Adrenal gland (tissue), 9 donors: ENCODE measurements at regions not wholly inside any gene's neighbourhood (a gene's known extent, or its start where the extent isn't known, plus 50 kb on each side); places are given as distances from the start of the nearest gene placed in this dataset.

Experiments
- DNase-seq, 7 donors: peaks; one replicate each; pipeline ENCODE4 v3.0.0-alpha.2; 2019 to 2020
- H3K27ac ChIP-seq, 5 donors: fragments of 200-600 bp; sonication (generic) in 4 of 5; 1 replicate in 3 of 5; 2 replicates in 2 of 5; pipeline versions ENCODE4 v1.5.1 to v1.8.0; 2016 to 2020; ENCODE audit warnings: mild to moderate bottlenecking in 1 of 5
- H3K27me3 ChIP-seq: fragments of 200-600 bp; 2 replicates; pipeline ENCODE4 v1.8.0; 2021
- H3K36me3 ChIP-seq, 2 donors: fragments of 200-600 bp; replicated peaks in 1 of 2; 1 replicate in 1 of 2; 2 replicates in 1 of 2; pipeline versions ENCODE4 v1.5.1 to v1.8.0; 2018 to 2022
- H3K4me1 ChIP-seq, 2 donors: fragments of 200-600 bp; replicated peaks in 1 of 2; 1 replicate in 1 of 2; 2 replicates in 1 of 2; pipeline versions ENCODE4 v1.5.1 to v1.8.0; 2018 to 2021
- H3K4me3 ChIP-seq, 4 donors: fragments of 200-600 bp; sonication (generic) in 3 of 4; one replicate each; pipeline ENCODE4 v1.5.1; 2016 to 2018
- H3K9me3 ChIP-seq, 3 donors: fragments of 200-600 bp; sonication (generic) in 1 of 3; replicated peaks in 1 of 3; 1 replicate in 2 of 3; 2 replicates in 1 of 3; pipeline versions ENCODE4 v1.5.1 to v1.8.0; 2016 to 2021
- POLR2A ChIP-seq, 2 donors: fragments of 450-650 bp; IDR thresholded peaks; one replicate each; pipeline ENCODE4 v1.6.1; 2017; ENCODE audit warnings: antibody characterized with exemption in 2 of 2, mild to moderate bottlenecking in 2 of 2, moderate library complexity in 1 of 2
- WGBS, 4 donors: extraction: QIAGEN DNeasy Blood & Tissue Kit in 2 of 4; methylation state at CpG; one replicate each; pipeline versions ENCODE4 v1.1.5 to v1.1.7; 2013 to 2017; 5-methylcytosine and 5-hydroxymethylcytosine counted together
- intact Hi-C, 2 donors: fragments of 100-400 bp; cut with DNase I; formaldehyde crosslinking; loops; one replicate each; pipeline versions ENCODE4 v1.14.1 to v1.15.0; 2022 to 2023
- TF ChIP-seq, protein P1 (sequence below), 6 experiments: fragments of 450-650 bp in 4 of 6; fragments of 200-600 bp in 2 of 6; sonication (generic) in 1 of 6; IDR thresholded peaks; 1 replicate in 5 of 6; 2 replicates in 1 of 6; pipeline versions ENCODE4 v1.5.1 to v1.8.0; 2016 to 2021; ENCODE audit warnings: antibody characterized with exemption in 6 of 6, mild to moderate bottlenecking in 2 of 6, moderate library complexity in 1 of 6
- donor health status: healthy with polysubstance abuse.
- donor health status: Bipolar disorder and iron deficiency.
- donor health status: DM: yes; HTN: yes; CAD: no.
- donor health status: DM: no; HTN: no; CAD: no.
- donor health status: DM: no; HTN: no; CAD: no.

DNA sequence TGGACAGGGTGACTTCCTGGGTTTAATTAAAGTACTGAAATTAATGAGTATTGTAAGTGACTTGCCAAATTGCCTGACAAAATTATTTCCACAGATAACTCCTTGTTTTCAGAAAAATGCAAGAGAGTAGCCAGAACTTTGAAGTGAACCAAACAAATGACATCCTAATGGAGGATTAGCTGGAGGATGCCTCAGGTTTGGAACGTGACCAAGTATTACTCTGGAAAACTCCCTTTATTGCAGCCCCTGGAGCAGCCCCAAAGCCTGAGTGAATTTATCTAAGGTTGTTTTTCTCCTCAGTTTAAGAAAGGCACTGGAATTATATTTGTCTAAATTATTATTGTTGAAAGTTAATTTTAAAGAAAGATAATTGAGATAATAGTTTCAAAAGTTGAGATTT, 343.6 kb upstream of the MTNR1B start:
- H3K27me3 ChIP-seq = no peaks in the 10 kb centered on the region
- DNase-seq = no peak
- TF ChIP-seq, protein P1, sequence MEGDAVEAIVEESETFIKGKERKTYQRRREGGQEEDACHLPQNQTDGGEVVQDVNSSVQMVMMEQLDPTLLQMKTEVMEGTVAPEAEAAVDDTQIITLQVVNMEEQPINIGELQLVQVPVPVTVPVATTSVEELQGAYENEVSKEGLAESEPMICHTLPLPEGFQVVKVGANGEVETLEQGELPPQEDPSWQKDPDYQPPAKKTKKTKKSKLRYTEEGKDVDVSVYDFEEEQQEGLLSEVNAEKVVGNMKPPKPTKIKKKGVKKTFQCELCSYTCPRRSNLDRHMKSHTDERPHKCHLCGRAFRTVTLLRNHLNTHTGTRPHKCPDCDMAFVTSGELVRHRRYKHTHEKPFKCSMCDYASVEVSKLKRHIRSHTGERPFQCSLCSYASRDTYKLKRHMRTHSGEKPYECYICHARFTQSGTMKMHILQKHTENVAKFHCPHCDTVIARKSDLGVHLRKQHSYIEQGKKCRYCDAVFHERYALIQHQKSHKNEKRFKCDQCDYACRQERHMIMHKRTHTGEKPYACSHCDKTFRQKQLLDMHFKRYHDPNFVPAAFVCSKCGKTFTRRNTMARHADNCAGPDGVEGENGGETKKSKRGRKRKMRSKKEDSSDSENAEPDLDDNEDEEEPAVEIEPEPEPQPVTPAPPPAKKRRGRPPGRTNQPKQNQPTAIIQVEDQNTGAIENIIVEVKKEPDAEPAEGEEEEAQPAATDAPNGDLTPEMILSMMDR (IDR thresholded peaks at IDR 0.05) = no peak
- TF ChIP-seq POLR2A (IDR thresholded peaks at IDR 0.05) = no peak
- H3K9me3 ChIP-seq = no peaks in the 10 kb centered on the region
- no peak overlapping the region for H3K4me3 ChIP-seq
- H3K4me1 ChIP-seq = no peaks in the 10 kb centered on the region
- H3K36me3 ChIP-seq = no peaks in the 10 kb centered on the region
- no peak overlapping the region for H3K27ac ChIP-seq
- 46 to 65% (median 56%) methylated on average over 1 of the region's 1 CpG for WGBS, 4 donors
- intact Hi-C loops = no loop called here

- 80 to 95% (median 92%) methylated on average over 1 of the region's 1 CpG for WGBS, 4 donors
- intact Hi-C loops = no loop called here
Observed at GRCh38 chr11:92626624-92627023, 342.8 kb upstream of the MTNR1B start.

DNA sequence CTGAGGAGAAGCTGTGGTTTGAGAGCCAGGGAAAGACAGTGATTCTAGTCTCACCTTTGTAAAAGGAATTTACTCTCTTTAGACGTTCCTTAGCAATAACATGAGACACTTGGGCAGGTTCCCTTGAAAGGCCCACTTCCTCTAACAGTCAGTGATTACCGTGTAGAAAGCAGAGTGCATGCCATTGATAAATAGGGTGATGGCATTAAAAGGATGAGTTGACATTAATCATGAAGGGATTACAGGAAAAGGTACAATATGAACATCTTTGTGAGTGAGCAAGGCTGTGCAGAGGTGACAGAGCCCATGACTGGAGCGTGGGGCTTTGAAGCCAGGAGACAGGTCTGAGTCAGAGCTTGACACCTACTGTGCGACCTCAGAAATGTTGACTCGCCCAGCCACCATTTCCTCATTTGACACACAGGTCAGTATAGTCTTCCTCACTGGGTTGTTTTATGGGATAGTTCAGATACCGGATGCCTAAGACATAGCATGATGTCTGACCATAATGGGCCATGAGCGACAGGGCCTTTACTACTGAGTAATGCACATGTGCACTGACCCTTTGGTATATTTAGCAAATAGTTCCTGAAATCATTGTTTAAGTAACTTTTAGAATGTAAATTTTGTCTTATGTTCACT, 341.7 kb upstream of the MTNR1B start:
- no peak for DNase-seq
- TF ChIP-seq POLR2A (IDR thresholded peaks at IDR 0.05) = no peak
- TF ChIP-seq, protein P1 (IDR thresholded peaks at IDR 0.05) = no peak
- intact Hi-C loops = no loop called here
- Histone ChIP-seq H3K9me3 (no peaks in the 10 kb centered on the region), H3K27me3 (no peaks in the 10 kb centered on the region), H3K27ac (no peak overlapping the region), H3K4me3 (no peak overlapping the region), H3K4me1 (no peaks in the 10 kb centered on the region), H3K36me3 (no peaks in the 10 kb centered on the region)
- WGBS, 4 donors = 67 to 86% (median 77%) methylated on average over 3 to 7 of the region's 7 CpGs

More at GRCh38 chr11:92626624-92627023, 342.8 kb upstream of the MTNR1B start:
- H3K36me3 ChIP-seq = no peaks in the 10 kb centered on the region
- no peaks in the 10 kb centered on the region for H3K27me3 ChIP-seq
- H3K4me1 ChIP-seq = no peaks in the 10 kb centered on the region
- no peak for TF ChIP-seq POLR2A (IDR thresholded peaks at IDR 0.05)
- TF ChIP-seq, protein P1 (IDR thresholded peaks at IDR 0.05) = no peak
- no peak for DNase-seq
- no peak overlapping the region for H3K27ac ChIP-seq
- no peak overlapping the region for H3K4me3 ChIP-seq
- H3K9me3 ChIP-seq = no peaks in the 10 kb centered on the region

DNA sequence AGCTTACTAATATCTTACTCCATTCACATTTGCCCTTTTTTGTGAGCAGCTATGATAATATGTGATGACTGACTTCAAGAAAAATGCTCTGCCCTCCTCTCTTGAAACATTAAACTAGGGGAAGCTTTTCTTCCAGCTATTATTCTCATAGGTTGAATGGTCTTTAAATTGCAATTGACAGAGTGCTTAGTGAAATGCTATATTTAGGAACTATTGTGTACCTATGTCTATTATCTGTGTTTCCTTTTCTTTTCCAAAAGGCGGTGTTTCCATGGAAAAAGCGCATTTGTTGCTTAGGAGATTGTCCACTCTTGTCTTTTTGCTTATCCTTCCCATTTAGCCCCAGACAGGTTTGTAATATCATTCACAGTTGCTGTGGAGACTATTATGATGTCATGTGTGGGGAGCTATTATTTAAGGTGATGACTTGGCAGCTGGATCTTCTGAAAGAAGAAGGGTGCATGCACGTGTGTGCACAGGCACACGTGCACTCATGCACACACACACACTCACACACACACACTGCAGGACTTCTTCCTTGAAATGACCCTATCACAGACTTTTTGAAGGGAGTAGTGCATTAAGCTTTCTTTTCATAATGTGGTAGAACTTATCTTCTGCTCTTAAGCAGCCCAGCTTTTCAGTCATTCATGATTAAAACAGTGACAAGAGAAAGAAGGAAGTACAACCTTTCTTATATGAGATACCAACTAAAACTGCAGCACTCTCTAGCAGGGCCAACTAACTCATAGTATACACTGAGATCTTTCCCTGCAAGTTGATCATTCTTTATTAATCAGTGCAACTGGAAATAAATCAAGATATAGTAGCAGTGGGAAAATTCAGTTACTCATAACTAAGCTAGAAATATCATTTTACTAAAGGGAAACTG, 340.8 kb upstream of the MTNR1B start:
- Histone ChIP-seq H3K27me3 (no peaks in the 10 kb centered on the region), H3K4me1 (no peaks in the 10 kb centered on the region), H3K9me3 (no peaks in the 10 kb centered on the region), H3K4me3 (no peak overlapping the region), H3K27ac (no peak overlapping the region), H3K36me3 (no peaks in the 10 kb centered on the region)
- WGBS, 4 donors = 70 to 81% (median 72%) methylated on average over 4 of the region's 4 CpGs
- no peak for DNase-seq
- TF ChIP-seq, protein P1 (IDR thresholded peaks at IDR 0.05) = no peak
- no peak for TF ChIP-seq POLR2A (IDR thresholded peaks at IDR 0.05)
- intact Hi-C loops = no loop called here
